BJ (cell line): ENCODE measurements at regions not wholly inside any gene's neighbourhood (a gene's known extent, or its start where the extent isn't known, plus 50 kb on each side); places are given as distances from the start of the nearest gene placed in this dataset.

Source experiments
- CTCF ChIA-PET: fragments of 350-600 bp; formaldehyde crosslinking; extraction: SDS; loops from one replicate; lab custom pipeline; 2021; ENCODE audit warnings: antibody characterized with exemption, inconsistent platforms; lab: Yijun Ruan, JAX
- POLR2A ChIA-PET: fragments of 300-600 bp; sonication (Branson Sonifier 250); formaldehyde crosslinking; extraction: SDS; loops from one replicate; lab custom pipeline; 2021; ENCODE audit warnings: antibody characterized with exemption; lab: Charles Lee
- DNase-seq: peaks from one replicate; pipeline ENCODE4 v3.0.0-alpha.2; 2011; ENCODE audit warnings: low read depth
- H3K27me3 ChIP-seq: 2 replicates; pipeline ENCODE4 v1.6.0; 2011; ENCODE audit warnings: low read length; ENCODE audit not compliant: control insufficient read depth, insufficient read depth
- H3K36me3 ChIP-seq: 2 replicates; pipeline ENCODE4 v1.5.1; 2011; ENCODE audit warnings: low read length; ENCODE audit not compliant: control insufficient read depth, insufficient read depth
- H3K4me3 ChIP-seq: 2 replicates; pipeline ENCODE4 v1.5.1; 2011; ENCODE audit warnings: low read depth, mild to moderate bottlenecking, control low read depth, low read length
- TF ChIP-seq, protein P1 (sequence below): IDR thresholded peaks from 2 replicates; pipeline ENCODE4 v1.5.1; 2011; ENCODE audit warnings: low read depth, mild to moderate bottlenecking, control low read depth, inconsistent platforms, low read length, moderate library complexity; ENCODE audit not compliant: insufficient read depth

DNA sequence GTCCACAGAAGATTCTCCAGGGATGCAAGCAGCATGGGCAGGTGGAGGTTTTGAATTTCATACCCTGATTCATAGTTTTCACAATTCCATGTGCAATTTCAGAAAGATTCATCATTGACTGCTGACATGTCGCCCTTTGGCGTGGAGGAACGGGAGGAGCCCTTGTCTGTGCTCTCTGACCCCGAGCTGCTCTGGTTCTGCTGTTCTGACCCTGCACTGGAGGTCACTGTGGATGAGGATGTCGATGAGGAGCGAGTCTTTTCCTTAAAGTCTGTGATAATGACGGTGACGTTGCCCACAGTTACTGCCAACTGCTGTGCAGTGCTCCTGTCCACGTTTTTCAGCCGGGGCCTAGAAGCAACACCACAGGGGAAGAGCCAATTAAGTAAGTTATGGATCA, 470.0 kb downstream of the SHQ1 start:
- DNase-seq = no peak
- peaks cover 3% of the 10 kb centered on the region for H3K36me3 ChIP-seq
- CTCF ChIA-PET = no interaction called here
- H3K4me3 ChIP-seq = no peak overlapping the region
- TF ChIP-seq, protein P1, sequence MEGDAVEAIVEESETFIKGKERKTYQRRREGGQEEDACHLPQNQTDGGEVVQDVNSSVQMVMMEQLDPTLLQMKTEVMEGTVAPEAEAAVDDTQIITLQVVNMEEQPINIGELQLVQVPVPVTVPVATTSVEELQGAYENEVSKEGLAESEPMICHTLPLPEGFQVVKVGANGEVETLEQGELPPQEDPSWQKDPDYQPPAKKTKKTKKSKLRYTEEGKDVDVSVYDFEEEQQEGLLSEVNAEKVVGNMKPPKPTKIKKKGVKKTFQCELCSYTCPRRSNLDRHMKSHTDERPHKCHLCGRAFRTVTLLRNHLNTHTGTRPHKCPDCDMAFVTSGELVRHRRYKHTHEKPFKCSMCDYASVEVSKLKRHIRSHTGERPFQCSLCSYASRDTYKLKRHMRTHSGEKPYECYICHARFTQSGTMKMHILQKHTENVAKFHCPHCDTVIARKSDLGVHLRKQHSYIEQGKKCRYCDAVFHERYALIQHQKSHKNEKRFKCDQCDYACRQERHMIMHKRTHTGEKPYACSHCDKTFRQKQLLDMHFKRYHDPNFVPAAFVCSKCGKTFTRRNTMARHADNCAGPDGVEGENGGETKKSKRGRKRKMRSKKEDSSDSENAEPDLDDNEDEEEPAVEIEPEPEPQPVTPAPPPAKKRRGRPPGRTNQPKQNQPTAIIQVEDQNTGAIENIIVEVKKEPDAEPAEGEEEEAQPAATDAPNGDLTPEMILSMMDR = no peak
- POLR2A ChIA-PET = no interaction called here
- no peaks in the 10 kb centered on the region for H3K27me3 ChIP-seq

DNA sequence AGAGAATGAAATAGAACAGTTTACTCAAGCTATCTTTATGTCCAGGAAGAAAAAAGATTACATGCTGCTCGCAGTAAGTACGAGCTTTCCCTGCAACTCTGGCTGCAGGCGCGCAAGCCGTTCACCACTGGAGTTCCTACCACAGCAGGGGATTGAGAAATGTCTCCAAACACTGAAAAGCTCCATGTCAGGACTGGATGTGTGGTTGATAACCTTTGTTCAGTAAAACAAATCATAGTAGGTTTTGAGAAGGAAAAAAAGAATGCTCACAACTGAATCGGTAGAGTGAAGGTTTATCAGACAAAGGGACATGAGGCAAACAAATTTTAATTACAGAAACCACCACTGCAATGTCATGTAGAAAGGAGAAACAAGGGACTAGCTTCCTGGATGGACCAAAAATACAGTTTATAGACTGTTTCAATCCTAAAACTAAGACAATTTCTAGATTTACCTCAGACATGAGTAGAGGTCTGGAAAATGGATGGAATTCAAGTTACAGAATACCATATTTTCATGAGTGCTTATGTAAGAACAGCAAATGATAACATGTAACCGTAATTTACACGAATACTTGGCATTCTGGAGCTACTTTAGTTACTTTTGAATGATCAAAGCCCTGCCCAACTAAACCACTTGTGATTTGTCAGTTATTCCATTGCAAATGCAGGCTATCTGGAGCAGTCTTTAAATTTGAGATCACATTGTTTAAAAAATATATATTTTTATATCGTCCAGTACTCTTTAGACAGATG, 471.1 kb downstream of the SHQ1 start:
- peaks cover 3% of the 10 kb centered on the region for H3K36me3 ChIP-seq
- no peak overlapping the region for H3K4me3 ChIP-seq
- CTCF ChIA-PET = no interaction called here
- no peaks in the 10 kb centered on the region for H3K27me3 ChIP-seq
- DNase-seq = no peak
- POLR2A ChIA-PET = no interaction called here
- TF ChIP-seq, protein P1 = no peak

DNA sequence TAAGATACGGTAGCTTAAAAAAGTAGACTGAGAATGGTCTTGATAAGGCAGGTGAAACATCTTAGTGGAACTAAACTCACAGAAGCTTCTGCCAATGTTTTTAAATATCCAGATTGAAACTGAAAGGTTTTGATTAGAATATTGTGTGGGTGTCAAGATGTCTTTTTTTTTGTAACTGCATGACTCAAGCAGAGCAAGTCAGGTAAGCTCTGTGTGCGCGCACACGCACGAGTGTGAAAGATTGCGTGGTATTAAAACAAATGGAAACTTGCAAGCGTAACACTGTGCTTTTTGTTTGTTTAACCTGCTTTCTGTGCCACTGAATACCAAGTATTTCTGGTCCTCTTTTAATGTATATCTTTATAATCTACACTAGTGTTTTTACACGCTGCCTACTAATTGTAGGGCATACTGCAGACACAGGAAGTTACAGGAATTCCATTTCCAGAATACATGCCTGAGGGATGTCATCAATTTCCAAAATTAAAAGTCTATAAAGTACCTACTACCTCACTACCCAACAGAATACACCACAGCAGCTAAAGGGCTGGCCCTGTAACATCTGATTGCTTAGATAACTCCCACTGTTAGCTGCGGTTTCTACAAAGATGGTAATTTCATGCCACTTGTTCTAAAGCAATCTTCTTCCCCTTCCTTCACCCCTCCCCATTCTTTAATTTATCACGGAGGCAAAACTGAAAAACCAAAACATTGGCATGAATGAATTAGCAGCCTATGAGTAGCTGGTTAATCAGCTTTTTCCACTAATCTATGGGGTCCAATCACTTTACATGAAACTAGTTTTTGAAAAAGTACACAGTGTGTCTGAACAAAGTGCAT, 472.8 kb downstream of the SHQ1 start:
- ChIA-PET POLR2A (no interaction called here), CTCF (interaction anchor here (1.2 kb wide), 1 partner anchor 9 kb away, joined by 4 read pairs; no protein-coding TSS in a partner anchor)
- H3K4me3 ChIP-seq = no peak overlapping the region
- DNase-seq = no peak
- TF ChIP-seq, protein P1 = no peak
- peaks cover 3% of the 10 kb centered on the region for H3K36me3 ChIP-seq
- no peaks in the 10 kb centered on the region for H3K27me3 ChIP-seq

DNA sequence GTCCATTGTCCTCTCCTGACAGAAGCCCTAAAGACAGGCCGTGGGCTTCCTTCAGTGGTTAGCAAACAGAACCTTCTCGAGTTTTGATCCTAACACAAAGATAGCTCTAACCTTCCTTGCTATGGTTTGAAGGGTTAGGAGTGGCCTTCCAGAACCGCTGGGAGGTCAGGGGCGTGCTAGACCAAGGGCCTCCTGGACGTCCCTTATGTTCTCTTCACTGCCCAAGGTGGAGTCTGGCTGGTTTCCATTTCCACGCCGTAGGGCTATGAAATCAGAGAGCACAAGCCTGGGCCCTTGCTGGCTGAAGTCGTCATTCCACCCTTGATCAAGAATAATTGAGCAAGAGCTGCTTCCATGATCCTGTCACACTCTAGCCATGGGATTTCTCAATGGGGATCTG, 475.1 kb downstream of the SHQ1 start:
- H3K27me3 ChIP-seq = no peaks in the 10 kb centered on the region
- H3K36me3 ChIP-seq = peaks cover under 1% of the 10 kb centered on the region
- ChIA-PET CTCF (no interaction called here), POLR2A (no interaction called here)
- no peak for DNase-seq
- no peak overlapping the region for H3K4me3 ChIP-seq
- TF ChIP-seq, protein P1 = no peak

DNA sequence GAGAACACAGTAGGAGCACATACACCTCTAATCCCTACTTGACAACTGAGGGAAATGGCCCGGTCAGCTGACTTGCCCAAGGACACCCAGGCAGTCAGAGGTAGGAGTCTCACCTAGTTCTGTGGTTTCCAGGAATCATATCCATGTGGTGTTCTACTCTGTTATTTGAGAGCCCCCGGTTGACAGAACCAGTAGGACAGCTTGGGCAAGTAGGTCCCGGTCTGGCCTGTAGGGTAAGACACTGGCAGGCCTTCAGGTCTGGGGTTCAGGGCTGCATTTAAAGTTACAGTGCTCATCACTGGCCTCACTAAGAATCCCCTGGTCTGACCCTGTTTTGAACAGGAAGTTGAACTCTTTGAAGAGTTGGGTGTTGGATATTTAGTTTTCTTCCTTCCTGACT, 476.1 kb downstream of the SHQ1 start:
- POLR2A ChIA-PET = no interaction called here
- Histone ChIP-seq H3K4me3 (no peak overlapping the region), H3K27me3 (no peaks in the 10 kb centered on the region), H3K36me3 (no peaks in the 10 kb centered on the region)
- TF ChIP-seq, protein P1 = no peak
- no peak for DNase-seq
- CTCF ChIA-PET = no interaction called here
